Chondrocyte (in vitro differentiated cells): ENCODE measurements at regions not wholly inside any gene's neighbourhood (a gene's known extent, or its start where the extent isn't known, plus 50 kb on each side); places are given as distances from the start of the nearest gene placed in this dataset.

Experiments used
- DNase-seq: peaks from one replicate; pipeline ENCODE4 v3.0.0; 2021; ENCODE audit warnings: mixed read lengths, low spot score
- H3K27ac Mint-ChIP-seq: one replicate; pipeline ENCODE4 v1.8.0; 2021; ENCODE audit warnings: mild to moderate bottlenecking, moderate library complexity, mixed read lengths; ENCODE audit not compliant: unreplicated experiment
- H3K27me3 Mint-ChIP-seq: 2 replicates; pipeline ENCODE4 v1.8.0; 2021; ENCODE audit warnings: low read depth, mixed read lengths
- H3K36me3 Mint-ChIP-seq: 2 replicates; pipeline ENCODE4 v1.8.0; 2021; ENCODE audit warnings: low read depth, mixed read lengths
- H3K4me1 Mint-ChIP-seq: 2 replicates; pipeline ENCODE4 v1.8.0; 2021; ENCODE audit warnings: low read depth, mild to moderate bottlenecking, mixed read lengths
- H3K4me3 Mint-ChIP-seq: one replicate; pipeline ENCODE4 v1.8.0; 2021; ENCODE audit warnings: mild to moderate bottlenecking, moderate library complexity, mixed read lengths; ENCODE audit not compliant: unreplicated experiment
- H3K9me3 Mint-ChIP-seq: 2 replicates; pipeline ENCODE4 v1.8.0; 2021; ENCODE audit warnings: low read depth, mixed read lengths
- TF ChIP-seq, protein P1 (sequence below): fragments of 200-600 bp; sonication (generic); IDR thresholded peaks from 2 replicates; pipeline ENCODE4 v1.5.0; 2021; ENCODE audit warnings: antibody characterized with exemption, mild to moderate bottlenecking, moderate library complexity

DNA sequence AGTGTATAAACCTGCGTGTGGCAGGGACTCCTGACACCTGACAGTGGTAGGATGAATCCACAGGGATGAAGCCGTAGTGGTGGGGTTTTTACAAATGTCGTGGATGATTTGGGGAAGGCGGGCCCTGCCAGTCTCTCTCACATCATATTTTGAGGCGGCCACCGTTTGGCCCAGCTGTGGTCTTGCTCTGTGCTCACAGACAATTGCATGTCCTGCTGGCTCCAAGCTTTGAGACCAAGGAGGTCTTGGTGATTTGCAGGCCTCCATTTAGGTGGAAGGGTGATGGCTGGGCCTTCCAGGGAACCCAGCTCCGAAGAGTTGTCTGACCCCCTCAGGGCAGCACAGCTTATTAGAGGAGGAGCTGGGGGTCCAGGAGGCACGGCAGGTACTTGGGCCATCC lies 151.1 kb upstream of the SHH start:
- Mint-ChIP-seq H3K36me3 (no peaks in the 10 kb centered on the region), H3K4me3 (no peak overlapping the region), H3K9me3 (peaks cover 10% of the 10 kb centered on the region), H3K27me3 (peaks cover 16% of the 10 kb centered on the region), H3K4me1 (peaks cover 7% of the 10 kb centered on the region), H3K27ac (no peak overlapping the region)
- DNase-seq = no peak
- TF ChIP-seq, protein P1, sequence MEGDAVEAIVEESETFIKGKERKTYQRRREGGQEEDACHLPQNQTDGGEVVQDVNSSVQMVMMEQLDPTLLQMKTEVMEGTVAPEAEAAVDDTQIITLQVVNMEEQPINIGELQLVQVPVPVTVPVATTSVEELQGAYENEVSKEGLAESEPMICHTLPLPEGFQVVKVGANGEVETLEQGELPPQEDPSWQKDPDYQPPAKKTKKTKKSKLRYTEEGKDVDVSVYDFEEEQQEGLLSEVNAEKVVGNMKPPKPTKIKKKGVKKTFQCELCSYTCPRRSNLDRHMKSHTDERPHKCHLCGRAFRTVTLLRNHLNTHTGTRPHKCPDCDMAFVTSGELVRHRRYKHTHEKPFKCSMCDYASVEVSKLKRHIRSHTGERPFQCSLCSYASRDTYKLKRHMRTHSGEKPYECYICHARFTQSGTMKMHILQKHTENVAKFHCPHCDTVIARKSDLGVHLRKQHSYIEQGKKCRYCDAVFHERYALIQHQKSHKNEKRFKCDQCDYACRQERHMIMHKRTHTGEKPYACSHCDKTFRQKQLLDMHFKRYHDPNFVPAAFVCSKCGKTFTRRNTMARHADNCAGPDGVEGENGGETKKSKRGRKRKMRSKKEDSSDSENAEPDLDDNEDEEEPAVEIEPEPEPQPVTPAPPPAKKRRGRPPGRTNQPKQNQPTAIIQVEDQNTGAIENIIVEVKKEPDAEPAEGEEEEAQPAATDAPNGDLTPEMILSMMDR = no peak

DNA sequence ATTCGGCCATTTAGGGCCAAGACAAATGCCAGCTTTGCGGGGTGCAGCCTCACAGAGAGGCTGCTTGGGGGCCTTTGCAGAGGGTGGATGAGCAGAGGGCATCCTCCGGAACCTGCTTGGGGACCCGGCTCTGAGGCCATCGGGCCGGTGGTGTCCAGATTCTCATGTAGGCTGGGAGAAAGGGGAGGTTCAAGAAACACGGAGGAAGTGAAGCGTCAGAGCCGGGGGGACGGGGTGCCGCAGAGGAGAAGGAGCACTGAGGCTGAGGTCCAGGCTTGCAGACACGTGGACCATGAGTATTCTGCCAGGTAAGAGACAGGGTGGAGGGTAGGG lies 150.7 kb upstream of the SHH start:
- TF ChIP-seq, protein P1 = no peak
- no peak for DNase-seq
- Mint-ChIP-seq H3K27me3 (peaks cover 12% of the 10 kb centered on the region), H3K27ac (no peak overlapping the region), H3K9me3 (peaks cover 10% of the 10 kb centered on the region), H3K4me1 (peaks cover 7% of the 10 kb centered on the region), H3K4me3 (no peak overlapping the region), H3K36me3 (no peaks in the 10 kb centered on the region)

DNA sequence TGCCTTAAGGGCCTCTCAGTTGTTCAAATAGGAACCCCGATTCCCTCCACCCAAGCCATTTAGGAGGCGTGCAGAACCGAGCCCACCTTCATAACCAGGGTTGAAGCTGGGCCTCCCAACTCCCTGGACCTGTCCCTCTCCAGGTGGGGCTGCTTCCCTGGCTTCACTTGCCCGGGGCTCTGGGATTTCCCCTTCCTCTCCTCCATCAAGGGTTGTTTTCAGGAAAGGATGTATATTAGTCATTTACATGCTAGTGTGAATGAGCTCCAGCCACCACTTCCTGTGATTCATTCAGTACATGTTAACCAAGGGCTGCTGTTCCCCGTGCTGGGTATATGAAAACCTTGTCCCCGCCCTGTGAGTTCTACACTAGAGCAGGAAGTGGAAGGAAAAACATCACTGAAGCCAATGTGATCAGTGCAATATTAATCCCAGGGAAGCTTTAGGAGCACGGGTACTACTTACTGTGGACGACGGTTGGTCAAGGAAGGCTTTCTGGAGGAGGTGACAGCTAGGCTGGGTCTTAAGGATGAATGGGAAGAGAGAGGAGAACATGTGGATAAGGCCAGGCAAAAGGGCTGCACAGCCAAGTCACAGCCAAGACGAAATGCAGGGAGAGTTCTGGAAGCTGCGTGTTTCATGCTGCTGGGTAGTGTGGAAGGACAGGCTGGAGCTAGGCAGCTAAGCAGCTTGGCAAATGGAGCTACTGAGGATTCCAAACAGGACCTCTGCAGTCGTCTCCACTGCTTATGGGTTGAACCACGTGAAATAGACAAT lies 150.1 kb upstream of the SHH start:
- Mint-ChIP-seq H3K9me3 (peaks cover 7% of the 10 kb centered on the region), H3K27me3 (peaks cover 12% of the 10 kb centered on the region), H3K4me3 (no peak overlapping the region), H3K27ac (no peak overlapping the region), H3K36me3 (no peaks in the 10 kb centered on the region), H3K4me1 (peaks cover 7% of the 10 kb centered on the region)
- TF ChIP-seq, protein P1 = no peak
- DNase-seq = no peak

DNA sequence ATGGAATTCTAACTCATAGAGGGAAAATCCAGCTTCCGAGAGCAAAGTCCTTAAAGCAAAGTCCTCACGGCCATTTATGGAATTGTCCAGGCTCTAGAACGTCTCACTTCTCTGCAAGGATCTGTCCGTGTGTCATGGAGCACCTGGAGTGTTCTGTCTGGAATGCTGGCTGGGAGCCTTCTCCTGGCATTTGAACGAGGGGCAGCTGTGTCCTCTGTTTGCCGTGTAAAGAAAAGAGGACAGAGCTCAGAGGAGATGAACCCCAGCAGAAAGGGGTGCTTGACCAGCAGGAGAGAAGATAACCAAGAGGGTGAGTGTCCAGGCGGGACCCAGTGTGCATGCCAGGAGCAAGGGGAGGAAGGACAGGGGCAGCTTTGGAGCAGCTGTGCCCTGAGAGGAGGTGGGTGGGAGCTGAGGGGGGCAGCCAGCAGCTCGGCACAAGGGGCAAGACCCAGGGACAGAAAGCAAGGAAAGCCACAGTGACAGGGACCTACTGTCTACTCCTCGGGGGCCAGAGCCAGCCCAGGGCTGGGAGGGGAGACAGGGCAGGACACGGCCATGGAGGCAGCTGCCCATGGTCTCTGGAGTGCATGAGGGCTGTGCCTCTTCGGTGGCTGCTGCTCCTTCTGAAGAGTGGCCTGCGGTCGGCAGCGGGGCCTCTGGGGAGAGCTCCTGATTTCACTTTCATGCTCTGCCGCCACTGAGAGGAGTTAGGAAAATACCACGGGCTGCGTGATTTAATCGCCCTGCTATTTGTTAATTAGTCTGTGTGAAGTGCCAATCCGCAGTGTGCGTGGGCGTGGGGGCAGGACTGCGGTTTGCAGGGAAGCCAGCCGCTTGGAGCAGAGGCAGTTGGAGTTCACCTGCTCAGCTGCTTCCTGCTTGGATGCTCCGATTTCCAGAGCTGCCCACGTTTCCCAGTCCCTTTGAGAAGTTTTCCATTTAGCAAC lies 149.3 kb upstream of the SHH start:
- Mint-ChIP-seq H3K4me3 (no peak overlapping the region), H3K27me3 (peaks cover 12% of the 10 kb centered on the region), H3K9me3 (peaks cover 5% of the 10 kb centered on the region), H3K36me3 (no peaks in the 10 kb centered on the region), H3K4me1 (peaks cover 7% of the 10 kb centered on the region), H3K27ac (no peak overlapping the region)
- no peak for DNase-seq
- TF ChIP-seq, protein P1 = no peak

DNA sequence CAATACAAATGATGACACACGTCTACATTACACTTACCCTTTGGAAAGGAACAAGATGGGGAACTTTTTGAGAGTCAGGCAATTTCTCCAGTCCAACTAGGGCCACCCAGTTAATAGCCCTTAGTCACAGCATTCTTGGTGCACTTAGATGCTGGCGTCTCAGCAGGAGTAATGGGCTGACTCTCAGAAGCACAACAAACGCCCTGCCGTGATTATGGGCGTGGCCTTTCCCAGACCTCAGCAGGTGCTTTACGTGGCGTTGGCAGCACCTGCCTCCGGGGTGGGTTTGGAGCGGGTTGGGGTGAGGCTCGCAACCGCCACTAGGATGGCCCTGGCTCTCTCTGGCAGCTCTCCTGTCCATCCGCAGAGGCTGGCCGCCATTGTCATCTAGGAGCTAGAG lies 147.6 kb upstream of the SHH start:
- Mint-ChIP-seq H3K27ac (no peak overlapping the region), H3K9me3 (no peaks in the 10 kb centered on the region), H3K27me3 (peaks cover 10% of the 10 kb centered on the region), H3K4me3 (no peak overlapping the region), H3K36me3 (no peaks in the 10 kb centered on the region), H3K4me1 (peaks cover 7% of the 10 kb centered on the region)
- DNase-seq = no peak
- TF ChIP-seq, protein P1 = no peak
